ENCODE measurements at regions not wholly inside any gene's neighbourhood (a gene's known extent, or its start where the extent isn't known, plus 50 kb on each side); places are given as distances from the start of the nearest gene placed in this dataset.
A peak's percentile ranks its signal among the peaks of the same experiment; 100 is the strongest.
"Not testable (repeated sequence)": the region's sequence is repeated elsewhere in the genome, so short reads cannot be mapped to it uniquely, and the experiment has no call there.

GRCh38 chr2:87519158-87520011 lies 228.5 kb upstream of the PLGLB2 start:
- not testable (repeated sequence) for H3K9ac ChIP-seq (ENCODE audit: insufficient read depth in 1 of 2, low read length in 2 of 2); H3K4me3 ChIP-seq; H3K9me3 ChIP-seq (ENCODE audit: control insufficient read depth in 4 of 4, insufficient read depth in 3 of 4, low read length in 3 of 4); H3K27ac ChIP-seq (ENCODE audit: low read depth in 1 of 2, low read length in 1 of 2); H3K36me3 ChIP-seq (ENCODE audit: control insufficient read depth in 4 of 4, insufficient read depth in 4 of 4, low read length in 4 of 4); H3K4me1 ChIP-seq (ENCODE audit: control insufficient read depth in 5 of 5, insufficient read depth in 5 of 5, low read length in 5 of 5); H3K27me3 ChIP-seq (ENCODE audit: control insufficient read depth in 3 of 3, insufficient read depth in 3 of 3, low read length in 2 of 3)
- ATAC-seq (ENCODE audit: insufficient read depth, low FRiP score) (peak; percentile 56), DNase-seq (peak; percentile 19 to 63 (median 44))
- WGBS, 2 donors: 29 to 59% methylated on average over 4 to 5 of the region's 8 CpGs

GRCh38 chr2:87521057-87521456 lies 226.8 kb upstream of the PLGLB2 start:
- H3K27ac ChIP-seq (ENCODE audit: low read depth in 1 of 2, low read length in 1 of 2); H3K9me3 ChIP-seq (ENCODE audit: control insufficient read depth in 4 of 4, insufficient read depth in 3 of 4, low read length in 3 of 4); ATAC-seq (ENCODE audit: insufficient read depth, low FRiP score); DNase-seq; H3K27me3 ChIP-seq (ENCODE audit: control insufficient read depth in 3 of 3, insufficient read depth in 3 of 3, low read length in 2 of 3); H3K4me1 ChIP-seq (ENCODE audit: control insufficient read depth in 5 of 5, insufficient read depth in 5 of 5, low read length in 5 of 5); H3K9ac ChIP-seq (ENCODE audit: insufficient read depth in 1 of 2, low read length in 2 of 2); H3K36me3 ChIP-seq (ENCODE audit: control insufficient read depth in 4 of 4, insufficient read depth in 4 of 4, low read length in 4 of 4); H3K4me3 ChIP-seq: not testable (repeated sequence)
- 80 to 83% methylated on average over 9 of the region's 10 CpGs for WGBS, 2 donors

- not testable (repeated sequence) for H3K4me3 ChIP-seq; H3K4me1 ChIP-seq (ENCODE audit: control insufficient read depth in 5 of 5, insufficient read depth in 5 of 5, low read length in 5 of 5); H3K36me3 ChIP-seq (ENCODE audit: control insufficient read depth in 4 of 4, insufficient read depth in 4 of 4, low read length in 4 of 4); DNase-seq; H3K9me3 ChIP-seq (ENCODE audit: control insufficient read depth in 4 of 4, insufficient read depth in 3 of 4, low read length in 3 of 4); H3K27me3 ChIP-seq (ENCODE audit: control insufficient read depth in 3 of 3, insufficient read depth in 3 of 3, low read length in 2 of 3); H3K9ac ChIP-seq (ENCODE audit: insufficient read depth in 1 of 2, low read length in 2 of 2); H3K27ac ChIP-seq (ENCODE audit: low read depth in 1 of 2, low read length in 1 of 2); ATAC-seq (ENCODE audit: insufficient read depth, low FRiP score)
- 86 to 92% methylated on average over 6 of the region's 7 CpGs for WGBS, 2 donors
Measured at GRCh38 chr2:87521489-87521888, 226.4 kb upstream of the PLGLB2 start.

GRCh38 chr2:87524619-87525188 lies 223.2 kb upstream of the PLGLB2 start:
- 95% methylated on average over 5 of the region's 5 CpGs for WGBS, 2 donors
- not testable (repeated sequence) for H3K9me3 ChIP-seq (ENCODE audit: control insufficient read depth in 4 of 4, insufficient read depth in 3 of 4, low read length in 3 of 4); H3K36me3 ChIP-seq (ENCODE audit: control insufficient read depth in 4 of 4, insufficient read depth in 4 of 4, low read length in 4 of 4); H3K27me3 ChIP-seq (ENCODE audit: control insufficient read depth in 3 of 3, insufficient read depth in 3 of 3, low read length in 2 of 3); H3K9ac ChIP-seq (ENCODE audit: insufficient read depth in 1 of 2, low read length in 2 of 2); H3K4me3 ChIP-seq; ATAC-seq (ENCODE audit: insufficient read depth, low FRiP score); DNase-seq; H3K27ac ChIP-seq (ENCODE audit: low read depth in 1 of 2, low read length in 1 of 2); H3K4me1 ChIP-seq (ENCODE audit: control insufficient read depth in 5 of 5, insufficient read depth in 5 of 5, low read length in 5 of 5)

- H3K9ac ChIP-seq (ENCODE audit: insufficient read depth in 1 of 2, low read length in 2 of 2); DNase-seq; H3K4me1 ChIP-seq (ENCODE audit: control insufficient read depth in 5 of 5, insufficient read depth in 5 of 5, low read length in 5 of 5); H3K27me3 ChIP-seq (ENCODE audit: control insufficient read depth in 3 of 3, insufficient read depth in 3 of 3, low read length in 2 of 3); H3K4me3 ChIP-seq; H3K9me3 ChIP-seq (ENCODE audit: control insufficient read depth in 4 of 4, insufficient read depth in 3 of 4, low read length in 3 of 4); ATAC-seq (ENCODE audit: insufficient read depth, low FRiP score); H3K36me3 ChIP-seq (ENCODE audit: control insufficient read depth in 4 of 4, insufficient read depth in 4 of 4, low read length in 4 of 4); H3K27ac ChIP-seq (ENCODE audit: low read depth in 1 of 2, low read length in 1 of 2): not testable (repeated sequence)
- WGBS, 2 donors: 38 to 49% methylated on average over 3 of the region's 5 CpGs
Measured at GRCh38 chr2:87525497-87525991, 222.3 kb upstream of the PLGLB2 start.

- whole genome bisulfite sequencing, 2 donors: 84 to 100% methylated on average over 2 of the region's 5 CpGs
- H3K4me1 ChIP-seq (ENCODE audit: control insufficient read depth in 5 of 5, insufficient read depth in 5 of 5, low read length in 5 of 5); H3K36me3 ChIP-seq (ENCODE audit: control insufficient read depth in 4 of 4, insufficient read depth in 4 of 4, low read length in 4 of 4); ATAC-seq (ENCODE audit: insufficient read depth, low FRiP score); H3K9me3 ChIP-seq (ENCODE audit: control insufficient read depth in 4 of 4, insufficient read depth in 3 of 4, low read length in 3 of 4); H3K27ac ChIP-seq (ENCODE audit: low read depth in 1 of 2, low read length in 1 of 2); H3K27me3 ChIP-seq (ENCODE audit: control insufficient read depth in 3 of 3, insufficient read depth in 3 of 3, low read length in 2 of 3); DNase-seq; H3K9ac ChIP-seq (ENCODE audit: insufficient read depth in 1 of 2, low read length in 2 of 2); H3K4me3 ChIP-seq: not testable (repeated sequence)
Measured at GRCh38 chr2:87526258-87526657, 221.6 kb upstream of the PLGLB2 start.

- ATAC-seq (ENCODE audit: insufficient read depth, low FRiP score); H3K4me1 ChIP-seq (ENCODE audit: control insufficient read depth in 5 of 5, insufficient read depth in 5 of 5, low read length in 5 of 5): not testable (repeated sequence)
Measured at GRCh38 chr2:87531968-87532715, 215.7 kb upstream of the PLGLB2 start.

More at GRCh38 chr2:87531968-87532715, 215.7 kb upstream of the PLGLB2 start:
- H3K9ac ChIP-seq (ENCODE audit: insufficient read depth in 1 of 2, low read length in 2 of 2); DNase-seq; H3K36me3 ChIP-seq (ENCODE audit: control insufficient read depth in 4 of 4, insufficient read depth in 4 of 4, low read length in 4 of 4); H3K4me3 ChIP-seq; H3K9me3 ChIP-seq (ENCODE audit: control insufficient read depth in 4 of 4, insufficient read depth in 3 of 4, low read length in 3 of 4); H3K27ac ChIP-seq (ENCODE audit: low read depth in 1 of 2, low read length in 1 of 2); H3K27me3 ChIP-seq (ENCODE audit: control insufficient read depth in 3 of 3, insufficient read depth in 3 of 3, low read length in 2 of 3): not testable (repeated sequence)
- 56% methylated on average over 2 to 5 of the region's 7 CpGs for WGBS, 2 donors

Data from lung (tissue), 9 donors.